CD4-positive, alpha-beta T cell (primary cell): ENCODE measurements at regions not wholly inside any gene's neighbourhood (a gene's known extent, or its start where the extent isn't known, plus 50 kb on each side); places are given as distances from the start of the nearest gene placed in this dataset.
A peak's percentile ranks its signal among the peaks of the same experiment; 100 is the strongest.
"Not testable (repeated sequence)": the region's sequence is repeated elsewhere in the genome, so short reads cannot be mapped to it uniquely, and the experiment has no call there.

Experiments used
- ATAC-seq: fragments of 200-7000 bp; cut with Tn5 transposase; one replicate; pipeline ENCODE4 v1.10.0; 2022; ENCODE audit warnings: mild to moderate bottlenecking; ENCODE audit not compliant: poor library complexity
- CTCF ChIA-PET: fragments of 350-600 bp; sonication (Branson Sonifier 250); formaldehyde crosslinking; loops from one replicate; lab custom pipeline; 2021; ENCODE audit warnings: antibody characterized with exemption, inconsistent platforms; lab: Charles Lee
- POLR2A ChIA-PET: fragments of 350-600 bp; sonication (Branson Sonifier 250); formaldehyde crosslinking; loops from one replicate; lab custom pipeline; 2021; ENCODE audit warnings: antibody characterized with exemption, inconsistent platforms; lab: Charles Lee
- DNase-seq, 14 experiments: peaks; one replicate each; pipeline ENCODE4 v3.0.0-alpha.2; 2013 to 2020; ENCODE audit warnings: mixed read lengths in 2 of 14
- H3K27ac ChIP-seq, 2 donors: one replicate each; pipeline versions ENCODE4 v1.5.1 to v1.7.0; 2013; ENCODE audit warnings: low read length in 2 of 2, low read depth in 1 of 2, mild to moderate bottlenecking in 1 of 2
- H3K27me3 ChIP-seq, 2 experiments: 1 replicate in 1 of 2; 2 replicates in 1 of 2; pipeline versions ENCODE4 v1.6.1 to v1.7.0; 2013; ENCODE audit warnings: low read length in 2 of 2, control low read depth in 1 of 2, mild to moderate bottlenecking in 1 of 2, moderate library complexity in 1 of 2; ENCODE audit not compliant: insufficient read depth in 2 of 2, control insufficient read depth in 1 of 2
- H3K36me3 ChIP-seq: one replicate; pipeline ENCODE4 v1.6.1; 2013; ENCODE audit warnings: low read length, control low read depth; ENCODE audit not compliant: insufficient read depth
- H3K4me1 ChIP-seq: one replicate; pipeline ENCODE4 v1.6.1; 2013; ENCODE audit warnings: low read length, control low read depth; ENCODE audit not compliant: insufficient read depth
- H3K4me3 ChIP-seq: one replicate; pipeline ENCODE4 v1.5.1; 2013; ENCODE audit warnings: mild to moderate bottlenecking, low read length, moderate library complexity
- H3K9me3 ChIP-seq, 2 experiments: 1 replicate in 1 of 2; 2 replicates in 1 of 2; pipeline versions ENCODE4 v1.6.1 to v1.7.0; 2013; ENCODE audit warnings: low read length in 2 of 2, mild to moderate bottlenecking in 2 of 2, control low read depth in 1 of 2, moderate library complexity in 1 of 2; ENCODE audit not compliant: control insufficient read depth in 1 of 2, insufficient read depth in 1 of 2
- H3K27ac Mint-ChIP-seq: one replicate; pipeline ENCODE4 v1.8.0; 2020; ENCODE audit warnings: mixed read lengths
- H3K27me3 Mint-ChIP-seq: one replicate; pipeline ENCODE4 v1.8.0; 2021; ENCODE audit warnings: mixed read lengths
- H3K36me3 Mint-ChIP-seq: one replicate; pipeline ENCODE4 v1.8.0; 2021; ENCODE audit warnings: low read depth, mixed read lengths
- H3K4me1 Mint-ChIP-seq: one replicate; pipeline ENCODE4 v1.8.0; 2021; ENCODE audit warnings: low read depth, mixed read lengths
- H3K4me3 Mint-ChIP-seq: one replicate; pipeline ENCODE4 v1.8.0; 2020; ENCODE audit warnings: mild to moderate bottlenecking, mixed read lengths
- H3K9me3 Mint-ChIP-seq: one replicate; pipeline ENCODE4 v1.8.0; 2020; ENCODE audit warnings: mixed read lengths
- intact Hi-C, 2 experiments: fragments of 100-400 bp; cut with DNase I in 1 of 2; cut with micrococcal nuclease in 1 of 2; formaldehyde crosslinking; loops; one replicate each; pipeline versions ENCODE4 v1.15.1 to v1.9.0; 2023 to 2025; cut with DNase I, micrococcal nuclease

DNA sequence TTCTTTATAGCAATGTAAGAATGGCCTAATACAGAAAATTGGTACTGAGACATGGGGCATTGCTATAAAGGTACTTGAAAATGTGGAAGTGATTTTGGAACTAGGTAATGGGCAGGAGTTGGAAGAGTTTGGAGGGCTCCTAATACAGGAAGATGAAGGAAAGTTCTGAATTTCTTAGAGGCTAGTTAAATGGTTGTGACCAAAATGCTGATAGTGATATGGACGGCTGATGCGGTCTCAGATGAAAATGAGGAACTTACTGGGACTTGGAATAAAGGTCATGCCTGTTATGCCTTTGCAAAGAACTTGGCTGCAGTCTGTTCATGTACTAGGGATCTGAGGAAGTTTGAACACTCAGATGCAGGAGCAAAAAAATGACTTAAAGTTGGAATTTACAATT lies 132.2 kb upstream of the ZNG1F start:
- POLR2A ChIA-PET, H3K4me3 ChIP-seq, H3K27ac Mint-ChIP-seq, H3K9me3 Mint-ChIP-seq, H3K27me3 Mint-ChIP-seq, H3K36me3 Mint-ChIP-seq, intact Hi-C loops, H3K27ac ChIP-seq, H3K4me1 Mint-ChIP-seq, H3K4me3 Mint-ChIP-seq, H3K27me3 ChIP-seq, H3K36me3 ChIP-seq, H3K4me1 ChIP-seq, H3K9me3 ChIP-seq, DNase-seq, ATAC-seq, CTCF ChIA-PET: not testable (repeated sequence)

DNA sequence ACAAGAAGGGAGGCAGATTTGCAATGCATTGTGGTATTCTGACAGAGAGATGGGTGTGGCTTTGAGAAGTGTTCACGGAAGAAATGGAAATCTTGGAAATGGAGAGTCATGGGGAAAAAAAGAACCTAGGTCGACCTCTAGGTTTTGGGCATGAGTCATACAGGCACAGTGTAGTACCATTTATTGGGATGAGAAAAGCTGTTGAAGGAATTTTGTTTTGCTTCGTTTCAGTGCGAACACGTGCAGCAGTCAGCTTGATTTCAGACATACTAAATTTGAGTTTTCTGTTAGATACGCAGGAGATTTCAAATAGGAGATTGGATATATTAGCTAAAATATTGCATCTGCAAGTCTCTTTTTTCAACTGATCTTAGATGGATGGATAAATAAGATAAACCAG lies 119.8 kb upstream of the ZNG1F start:
- peaks cover 14% of the 10 kb centered on the region for H3K27me3 Mint-ChIP-seq
- H3K4me1 Mint-ChIP-seq, H3K27ac ChIP-seq, H3K36me3 ChIP-seq, H3K27ac Mint-ChIP-seq, ATAC-seq, H3K36me3 Mint-ChIP-seq, H3K4me3 Mint-ChIP-seq, intact Hi-C loops, H3K9me3 Mint-ChIP-seq, H3K9me3 ChIP-seq, H3K27me3 ChIP-seq, H3K4me3 ChIP-seq, CTCF ChIA-PET, POLR2A ChIA-PET, DNase-seq, H3K4me1 ChIP-seq: not testable (repeated sequence)

DNA sequence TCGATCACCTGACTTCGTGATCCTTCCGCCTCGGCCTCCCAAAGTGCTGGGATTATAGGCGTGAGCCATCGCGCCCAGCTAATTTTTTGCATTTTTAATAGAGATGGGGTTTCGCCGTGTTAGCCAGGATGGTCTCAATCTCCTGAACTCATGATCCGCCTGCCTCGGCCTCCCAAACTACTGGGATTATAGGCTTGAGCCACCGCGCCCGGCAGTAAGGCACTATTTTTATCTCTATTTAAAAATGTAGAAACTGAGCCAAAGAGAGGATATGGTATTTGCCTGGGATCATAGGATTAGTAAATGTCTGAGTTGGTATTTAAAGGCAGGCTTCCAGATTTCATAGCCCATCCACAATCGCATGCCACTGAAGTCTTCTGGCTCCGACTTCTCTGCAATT lies 96.6 kb upstream of the ZNG1F start:
- not testable (repeated sequence) for H3K4me1 ChIP-seq

DNA sequence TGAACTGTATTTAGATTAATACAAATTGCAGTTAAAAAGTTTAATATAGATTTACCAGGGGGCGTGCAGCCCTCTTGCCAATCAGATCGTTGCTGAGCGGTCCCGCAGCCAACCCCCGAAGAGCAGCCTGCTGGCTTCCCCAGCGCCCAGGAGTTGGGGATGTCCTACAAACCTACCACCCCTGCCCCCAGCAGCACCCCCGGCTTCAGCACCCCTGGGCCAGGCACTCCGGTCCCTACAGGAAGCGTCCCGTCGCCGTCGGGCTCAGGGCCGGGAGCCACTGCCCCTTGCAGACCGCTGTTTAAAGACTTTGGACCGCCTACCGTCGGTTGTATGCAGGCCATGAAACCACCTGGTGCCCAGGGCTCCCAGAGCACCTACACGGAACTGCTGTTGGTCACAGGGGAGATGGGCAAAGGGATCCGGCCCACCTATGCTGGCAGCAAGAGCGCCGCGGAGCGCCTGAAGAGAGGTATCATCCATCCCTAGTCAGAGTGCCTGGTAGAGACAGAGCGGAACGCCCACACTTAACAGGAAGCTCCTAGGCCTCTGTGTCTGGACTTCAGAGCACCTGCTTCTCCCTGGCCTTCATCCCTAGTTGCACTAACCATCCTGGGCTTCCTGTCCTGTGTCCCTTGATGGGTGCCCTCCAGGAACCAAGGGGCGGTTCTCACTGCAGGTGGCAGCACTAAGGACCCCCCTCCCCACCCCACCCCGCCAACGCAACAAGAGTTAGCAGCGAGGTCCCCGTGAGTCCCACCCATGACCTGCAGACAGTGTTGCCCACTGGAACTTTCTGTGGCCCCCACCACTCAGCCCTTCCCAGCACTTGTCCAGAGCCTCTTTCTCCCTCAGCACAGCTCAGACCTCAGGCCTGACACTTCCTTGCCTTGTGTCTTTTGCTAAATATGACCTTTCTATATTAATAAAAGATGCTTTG lies 91.5 kb upstream of the ZNG1F start:
- H3K9me3 Mint-ChIP-seq, H3K9me3 ChIP-seq, intact Hi-C loops, H3K27me3 Mint-ChIP-seq, H3K36me3 ChIP-seq, H3K36me3 Mint-ChIP-seq, H3K4me1 ChIP-seq, H3K4me3 Mint-ChIP-seq, H3K27ac ChIP-seq, H3K27ac Mint-ChIP-seq, H3K27me3 ChIP-seq, POLR2A ChIA-PET, ATAC-seq, CTCF ChIA-PET, H3K4me3 ChIP-seq, H3K4me1 Mint-ChIP-seq, DNase-seq: not testable (repeated sequence)

More for the DNA sequence above, 96.6 kb upstream of the ZNG1F start:
- H3K4me1 Mint-ChIP-seq, intact Hi-C loops, H3K27ac Mint-ChIP-seq, H3K9me3 ChIP-seq, H3K27ac ChIP-seq, H3K27me3 Mint-ChIP-seq, H3K36me3 ChIP-seq, H3K4me3 ChIP-seq, H3K36me3 Mint-ChIP-seq, CTCF ChIA-PET, H3K9me3 Mint-ChIP-seq, H3K27me3 ChIP-seq, POLR2A ChIA-PET, ATAC-seq, H3K4me3 Mint-ChIP-seq, DNase-seq: not testable (repeated sequence)

DNA sequence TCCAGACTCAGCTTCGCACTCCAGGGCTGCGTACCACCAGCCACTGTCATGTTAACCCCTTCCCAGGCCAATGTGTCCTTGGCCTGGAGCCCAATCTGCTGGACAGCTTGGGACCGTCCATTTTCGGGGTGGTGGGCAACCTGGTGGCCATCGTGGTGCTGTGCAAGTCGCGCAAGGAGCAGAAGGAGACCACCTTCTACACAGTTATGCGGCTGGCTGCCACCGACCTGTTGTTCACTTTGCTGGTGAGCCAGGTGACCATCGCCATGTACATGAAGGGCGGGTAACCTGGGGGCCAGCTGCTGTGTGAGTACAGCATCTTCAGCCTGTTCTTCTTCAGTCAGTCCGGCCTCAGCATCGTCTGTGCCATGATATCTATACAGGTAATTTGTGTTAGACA lies 90.3 kb upstream of the ZNG1F start:
- H3K36me3 ChIP-seq, H3K4me1 Mint-ChIP-seq, H3K27me3 Mint-ChIP-seq, ATAC-seq, H3K36me3 Mint-ChIP-seq, POLR2A ChIA-PET, H3K4me1 ChIP-seq, H3K9me3 Mint-ChIP-seq, CTCF ChIA-PET, H3K27ac ChIP-seq, H3K9me3 ChIP-seq, H3K27me3 ChIP-seq, intact Hi-C loops, H3K27ac Mint-ChIP-seq, H3K4me3 Mint-ChIP-seq, H3K4me3 ChIP-seq: not testable (repeated sequence)
- peak in 1 of 14 experiments; percentile 0 for DNase-seq

DNA sequence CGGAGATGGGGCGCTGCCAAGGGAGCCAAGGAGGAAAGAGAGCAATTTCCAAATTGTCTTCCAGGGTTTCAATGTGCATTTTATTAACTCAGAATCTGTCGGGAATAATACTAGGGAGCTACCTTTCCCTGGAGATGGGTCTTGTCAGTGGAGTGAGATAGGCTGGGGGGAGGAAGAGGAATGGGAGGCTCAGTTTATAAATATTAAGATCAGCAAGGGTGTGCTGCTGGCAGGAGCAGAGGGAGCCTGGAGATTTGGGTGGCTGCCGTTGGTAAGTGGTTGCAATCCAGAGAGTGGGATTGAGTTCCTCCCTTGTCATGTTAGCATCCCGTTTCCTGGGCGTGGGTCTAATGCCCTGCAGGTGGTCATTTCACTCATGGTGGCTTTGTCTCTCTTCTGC lies 89.9 kb upstream of the ZNG1F start:
- POLR2A ChIA-PET, ATAC-seq, H3K27me3 Mint-ChIP-seq, H3K27ac ChIP-seq, H3K4me3 ChIP-seq, DNase-seq, intact Hi-C loops, H3K4me1 ChIP-seq, H3K4me3 Mint-ChIP-seq, H3K4me1 Mint-ChIP-seq, H3K9me3 Mint-ChIP-seq, H3K27me3 ChIP-seq, CTCF ChIA-PET, H3K36me3 ChIP-seq, H3K36me3 Mint-ChIP-seq, H3K27ac Mint-ChIP-seq, H3K9me3 ChIP-seq: not testable (repeated sequence)

DNA sequence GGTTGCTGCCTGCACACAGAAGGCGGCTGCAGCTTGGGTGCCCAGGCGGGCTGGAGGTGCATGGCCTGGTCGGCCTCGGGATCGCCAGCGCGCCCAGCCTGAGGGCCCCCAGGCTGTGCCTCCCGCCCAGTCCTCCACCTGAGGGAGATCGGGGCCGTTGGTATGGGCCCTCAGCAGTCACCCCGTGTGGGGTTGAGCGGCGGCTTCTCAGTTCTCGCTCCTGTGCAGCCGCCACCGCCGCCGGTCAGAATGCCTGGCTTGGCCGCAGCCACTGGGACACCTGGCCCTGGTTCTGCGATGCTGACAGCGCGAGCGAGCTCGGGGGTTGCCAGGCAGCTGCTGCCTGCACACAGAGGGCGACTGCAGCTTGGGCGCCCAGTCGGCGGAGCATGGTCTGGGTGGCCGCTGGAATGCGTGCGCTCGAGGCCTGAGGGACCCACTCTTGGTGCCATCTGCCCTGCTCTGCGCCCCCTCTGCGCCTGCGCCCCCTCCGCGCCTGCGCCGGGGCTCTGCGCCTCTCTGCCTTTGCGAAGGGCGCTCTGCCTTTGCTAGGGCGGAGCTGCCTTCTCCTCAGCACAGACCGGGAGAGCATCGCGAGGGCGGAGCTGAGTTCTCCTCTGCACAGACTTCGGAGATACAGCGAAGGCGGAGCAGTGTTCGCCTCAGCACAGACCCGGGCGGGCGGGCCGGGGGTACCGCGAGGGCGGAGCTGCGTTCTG lies 84.6 kb upstream of the ZNG1F start:
- Mint-ChIP-seq H3K4me3 (peak overlapping the region; percentile 45), H3K27me3 (peaks cover 19% of the 10 kb centered on the region)
- H3K4me1 ChIP-seq, CTCF ChIA-PET, H3K27ac ChIP-seq, H3K9me3 Mint-ChIP-seq, H3K36me3 ChIP-seq, POLR2A ChIA-PET, H3K27ac Mint-ChIP-seq, H3K36me3 Mint-ChIP-seq, H3K9me3 ChIP-seq, H3K27me3 ChIP-seq, H3K4me1 Mint-ChIP-seq, intact Hi-C loops: not testable (repeated sequence)
- peak; percentile 42 to 82 (median 66) for DNase-seq
- peak overlapping the region; percentile 48 for H3K4me3 ChIP-seq
- ATAC-seq, result peak; percentile 100
